Nephron (organoid): ENCODE measurements at regions not wholly inside any gene's neighbourhood (a gene's known extent, or its start where the extent isn't known, plus 50 kb on each side); places are given as distances from the start of the nearest gene placed in this dataset.

ENCODE experiments used
- H3K27ac Mint-ChIP-seq, 3 experiments: 2 replicates each; pipeline ENCODE4 v1.8.0; 2020; ENCODE audit warnings: mixed read lengths in 3 of 3, mild to moderate bottlenecking in 2 of 3, moderate library complexity in 1 of 3
- H3K27me3 Mint-ChIP-seq: 2 replicates; pipeline ENCODE4 v1.8.0; 2021; ENCODE audit warnings: low read depth, mild to moderate bottlenecking, moderate library complexity, mixed read lengths
- H3K36me3 Mint-ChIP-seq: 2 replicates; pipeline ENCODE4 v1.8.0; 2020; ENCODE audit warnings: low read depth, mixed read lengths
- H3K4me1 Mint-ChIP-seq: 2 replicates; pipeline ENCODE4 v1.8.0; 2020; ENCODE audit warnings: mixed read lengths
- H3K4me3 Mint-ChIP-seq, 3 experiments: 2 replicates each; pipeline ENCODE4 v1.8.0; 2020; ENCODE audit warnings: mild to moderate bottlenecking in 3 of 3, mixed read lengths in 3 of 3, moderate library complexity in 2 of 3
- H3K9me3 Mint-ChIP-seq: 2 replicates; pipeline ENCODE4 v1.8.0; 2020; ENCODE audit warnings: mixed read lengths
- TF ChIP-seq, protein P1 (sequence below), 3 experiments: fragments of 200-600 bp; sonication (generic); IDR thresholded peaks; one replicate each; pipeline ENCODE4 v1.5.0; 2021; ENCODE audit warnings: antibody characterized with exemption in 3 of 3; ENCODE audit not compliant: unreplicated experiment in 3 of 3

DNA sequence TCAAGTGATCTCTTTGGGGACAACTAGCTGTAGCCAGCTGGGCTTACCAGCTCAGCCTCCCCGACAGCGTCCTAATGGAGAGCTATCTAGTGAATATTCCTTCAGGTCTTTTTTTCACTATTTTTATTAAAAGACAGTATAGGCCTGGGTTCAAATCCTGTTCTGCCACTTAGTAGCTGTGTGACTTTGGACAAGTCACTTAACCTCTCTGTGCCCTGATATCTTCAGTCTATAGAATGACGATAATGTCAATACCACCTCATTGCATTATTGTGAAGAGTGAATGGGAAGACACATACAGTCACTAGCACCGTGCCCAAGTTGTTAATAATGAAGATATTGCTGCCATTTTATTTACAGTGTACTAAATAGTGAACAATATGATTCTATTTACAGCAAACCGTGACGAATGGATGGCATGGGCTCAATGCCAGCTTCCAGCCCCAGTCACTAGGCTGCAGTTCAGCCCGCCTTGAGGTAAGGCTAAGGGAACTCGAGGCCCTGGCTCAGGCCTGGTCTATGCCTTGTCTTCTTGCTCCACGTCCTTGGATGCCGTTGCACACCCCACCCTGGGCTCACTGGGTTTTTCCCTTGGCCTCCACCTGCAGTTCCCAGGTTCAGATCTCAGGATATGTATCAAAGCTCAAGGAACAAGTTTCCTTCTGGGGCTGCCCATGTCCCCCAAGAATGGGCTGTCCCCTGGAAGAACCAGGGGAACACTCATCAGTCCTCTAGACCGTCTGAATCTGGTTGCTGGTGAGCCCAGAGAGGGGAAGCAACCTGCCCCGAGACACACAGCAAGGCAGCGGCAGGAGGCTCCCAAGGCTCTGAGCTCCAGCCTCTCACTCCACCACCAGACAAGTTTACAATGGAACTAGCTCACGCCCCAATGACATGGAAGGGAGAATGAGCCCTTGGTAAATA is 95.4 kb upstream of the TNRC6C start:
- Mint-ChIP-seq H3K4me3 (no peak overlapping the region), H3K27ac (peak overlapping the region in 1 of 3 experiments; percentile 59), H3K36me3 (no peaks in the 10 kb centered on the region), H3K4me1 (peaks cover 18% of the 10 kb centered on the region), H3K9me3 (no peaks in the 10 kb centered on the region), H3K27me3 (peaks cover 30% of the 10 kb centered on the region)
- TF ChIP-seq, protein P1, sequence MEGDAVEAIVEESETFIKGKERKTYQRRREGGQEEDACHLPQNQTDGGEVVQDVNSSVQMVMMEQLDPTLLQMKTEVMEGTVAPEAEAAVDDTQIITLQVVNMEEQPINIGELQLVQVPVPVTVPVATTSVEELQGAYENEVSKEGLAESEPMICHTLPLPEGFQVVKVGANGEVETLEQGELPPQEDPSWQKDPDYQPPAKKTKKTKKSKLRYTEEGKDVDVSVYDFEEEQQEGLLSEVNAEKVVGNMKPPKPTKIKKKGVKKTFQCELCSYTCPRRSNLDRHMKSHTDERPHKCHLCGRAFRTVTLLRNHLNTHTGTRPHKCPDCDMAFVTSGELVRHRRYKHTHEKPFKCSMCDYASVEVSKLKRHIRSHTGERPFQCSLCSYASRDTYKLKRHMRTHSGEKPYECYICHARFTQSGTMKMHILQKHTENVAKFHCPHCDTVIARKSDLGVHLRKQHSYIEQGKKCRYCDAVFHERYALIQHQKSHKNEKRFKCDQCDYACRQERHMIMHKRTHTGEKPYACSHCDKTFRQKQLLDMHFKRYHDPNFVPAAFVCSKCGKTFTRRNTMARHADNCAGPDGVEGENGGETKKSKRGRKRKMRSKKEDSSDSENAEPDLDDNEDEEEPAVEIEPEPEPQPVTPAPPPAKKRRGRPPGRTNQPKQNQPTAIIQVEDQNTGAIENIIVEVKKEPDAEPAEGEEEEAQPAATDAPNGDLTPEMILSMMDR (IDR thresholded peaks at IDR 0.05; ENCODE audit: unreplicated experiment in 3 of 3) = no peak

DNA sequence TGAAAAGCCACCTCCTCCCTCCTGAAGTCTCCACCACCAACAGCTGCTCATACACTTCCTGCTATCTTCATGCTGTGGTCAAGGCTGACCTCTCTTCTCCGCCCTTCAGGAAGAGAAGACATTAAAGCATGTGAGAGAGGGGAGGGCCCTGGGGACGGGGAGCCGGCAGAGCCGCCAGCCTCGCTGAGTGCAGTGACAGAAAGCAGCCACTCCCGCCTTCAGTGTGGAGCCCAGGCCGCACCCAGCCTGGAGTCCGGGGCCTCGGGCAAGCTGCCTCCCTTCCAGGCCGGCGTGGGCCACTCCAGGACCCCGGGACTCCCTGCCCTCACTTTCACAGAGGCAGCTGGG is 94.7 kb upstream of the TNRC6C start:
- H3K27ac Mint-ChIP-seq = peak overlapping the region in 1 of 3 experiments; percentile 59
- H3K9me3 Mint-ChIP-seq = no peaks in the 10 kb centered on the region
- TF ChIP-seq, protein P1 (IDR thresholded peaks at IDR 0.05; ENCODE audit: unreplicated experiment in 3 of 3) = no peak

DNA sequence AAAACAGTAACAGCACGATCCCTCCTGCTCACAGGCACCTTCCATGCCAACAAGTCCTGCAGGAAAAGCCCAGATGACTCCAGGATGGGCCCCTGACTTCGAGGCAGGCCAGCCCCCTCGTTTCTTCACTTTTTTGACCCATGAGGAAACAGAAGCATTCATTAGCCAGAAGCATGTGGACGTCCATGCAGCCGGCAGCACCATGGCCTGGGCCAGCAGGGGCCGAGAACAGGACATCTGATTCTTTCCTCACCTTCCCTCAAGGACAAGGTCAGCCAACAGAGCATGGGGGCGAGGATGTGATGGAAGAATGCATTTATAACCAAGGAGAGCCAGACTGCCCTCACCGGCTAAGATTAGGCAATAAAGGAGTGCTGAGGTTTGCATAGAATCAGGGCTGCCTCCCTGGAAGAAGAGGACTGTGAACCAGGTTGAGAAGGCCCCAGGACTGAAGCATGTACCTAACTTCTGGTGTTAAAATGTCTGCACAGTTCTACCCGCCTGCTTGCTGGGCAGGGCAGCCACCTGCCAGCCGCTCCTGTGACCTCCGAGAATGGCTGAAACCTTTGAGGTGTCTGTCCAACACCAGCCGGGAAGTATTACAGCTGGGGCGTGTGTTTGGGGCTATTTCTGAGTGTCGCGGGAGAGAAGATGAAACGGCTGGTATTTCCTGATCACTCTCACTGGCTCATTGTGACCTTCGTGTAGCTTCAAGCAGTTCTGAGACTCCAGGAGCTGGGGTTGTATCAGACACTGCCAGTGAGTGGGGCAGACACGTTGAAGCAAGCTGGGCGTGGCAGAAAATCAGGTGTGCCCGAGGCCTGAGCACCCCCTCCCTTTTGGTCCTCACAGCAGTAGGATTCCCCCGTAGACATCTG is 94.0 kb upstream of the TNRC6C start:
- Mint-ChIP-seq H3K36me3 (no peaks in the 10 kb centered on the region), H3K27ac (peak overlapping the region; percentile 68 to 95 (median 93)), H3K9me3 (no peaks in the 10 kb centered on the region), H3K4me1 (peaks cover 23% of the 10 kb centered on the region), H3K4me3 (peak overlapping the region in 2 of 3 experiments; percentile 31 to 43), H3K27me3 (peaks cover 25% of the 10 kb centered on the region)
- TF ChIP-seq, protein P1 (IDR thresholded peaks at IDR 0.05; ENCODE audit: unreplicated experiment in 3 of 3) = no peak

More for the DNA sequence above, 94.7 kb upstream of the TNRC6C start:
- no peak overlapping the region for H3K4me3 Mint-ChIP-seq
- peaks cover 18% of the 10 kb centered on the region for H3K4me1 Mint-ChIP-seq
- peaks cover 24% of the 10 kb centered on the region for H3K27me3 Mint-ChIP-seq
- no peaks in the 10 kb centered on the region for H3K36me3 Mint-ChIP-seq

DNA sequence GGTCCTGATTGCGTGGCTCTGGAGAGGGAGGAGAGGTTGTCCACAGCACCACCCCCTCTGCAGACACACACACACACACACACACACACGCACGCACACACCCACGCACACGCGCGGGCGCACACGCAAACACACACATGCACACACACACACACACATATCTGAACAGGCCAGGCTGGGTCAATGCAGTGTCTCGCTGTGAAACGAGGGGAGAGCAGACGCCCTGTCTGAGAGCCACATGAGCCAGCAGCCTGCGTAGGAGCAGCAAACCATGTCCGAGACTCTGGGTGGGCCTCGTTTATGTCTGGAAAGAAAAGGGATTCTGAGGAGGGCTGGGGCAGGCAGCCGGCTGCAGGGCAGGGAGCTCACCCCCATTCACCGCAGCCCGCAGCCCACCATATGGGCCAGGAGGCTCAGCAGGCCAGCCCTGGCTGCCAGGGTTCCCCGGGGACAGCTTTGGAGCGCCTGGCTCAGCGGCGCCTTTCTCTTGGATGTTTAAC is 93.3 kb upstream of the TNRC6C start:
- H3K4me1 Mint-ChIP-seq = peaks cover 23% of the 10 kb centered on the region
- TF ChIP-seq, protein P1 (IDR thresholded peaks at IDR 0.05; ENCODE audit: unreplicated experiment in 3 of 3) = no peak
- H3K9me3 Mint-ChIP-seq = no peaks in the 10 kb centered on the region
- H3K27me3 Mint-ChIP-seq = peaks cover 20% of the 10 kb centered on the region
- H3K4me3 Mint-ChIP-seq = peak overlapping the region in 2 of 3 experiments; percentile 31 to 43
- H3K36me3 Mint-ChIP-seq = no peaks in the 10 kb centered on the region
- H3K27ac Mint-ChIP-seq = peak overlapping the region; percentile 68 to 95 (median 93)

DNA sequence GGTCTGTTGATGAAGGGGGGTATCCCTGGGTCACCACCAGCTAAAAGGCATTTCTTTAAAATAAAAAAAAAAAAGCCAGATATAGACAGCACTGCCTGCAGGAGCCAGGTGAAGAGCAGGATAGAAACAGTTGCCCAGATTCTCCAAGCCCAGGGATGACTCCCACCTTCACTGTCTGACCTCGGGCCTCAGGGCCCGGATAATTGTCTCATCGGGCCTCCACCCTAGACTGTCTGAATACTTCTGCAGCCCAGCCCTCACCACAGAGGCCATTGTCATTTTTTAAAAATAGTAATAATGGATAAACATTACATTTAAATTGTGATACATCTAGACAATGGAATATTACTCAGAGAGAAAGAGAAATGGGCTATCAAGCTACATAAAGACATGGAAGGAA is 92.8 kb upstream of the TNRC6C start:
- peaks cover 23% of the 10 kb centered on the region for H3K4me1 Mint-ChIP-seq
- H3K4me3 Mint-ChIP-seq = no peak overlapping the region
- H3K9me3 Mint-ChIP-seq = no peaks in the 10 kb centered on the region

More for the DNA sequence above, 92.8 kb upstream of the TNRC6C start:
- Mint-ChIP-seq H3K27ac (peak overlapping the region in 2 of 3 experiments; percentile 28 to 93), H3K27me3 (peaks cover 20% of the 10 kb centered on the region), H3K36me3 (no peaks in the 10 kb centered on the region)
- TF ChIP-seq, protein P1 (IDR thresholded peaks at IDR 0.05; ENCODE audit: unreplicated experiment in 3 of 3) = no peak
